ENCODE measurements at regions not wholly inside any gene's neighbourhood (a gene's known extent, or its start where the extent isn't known, plus 50 kb on each side); places are given as distances from the start of the nearest gene placed in this dataset.

DNA sequence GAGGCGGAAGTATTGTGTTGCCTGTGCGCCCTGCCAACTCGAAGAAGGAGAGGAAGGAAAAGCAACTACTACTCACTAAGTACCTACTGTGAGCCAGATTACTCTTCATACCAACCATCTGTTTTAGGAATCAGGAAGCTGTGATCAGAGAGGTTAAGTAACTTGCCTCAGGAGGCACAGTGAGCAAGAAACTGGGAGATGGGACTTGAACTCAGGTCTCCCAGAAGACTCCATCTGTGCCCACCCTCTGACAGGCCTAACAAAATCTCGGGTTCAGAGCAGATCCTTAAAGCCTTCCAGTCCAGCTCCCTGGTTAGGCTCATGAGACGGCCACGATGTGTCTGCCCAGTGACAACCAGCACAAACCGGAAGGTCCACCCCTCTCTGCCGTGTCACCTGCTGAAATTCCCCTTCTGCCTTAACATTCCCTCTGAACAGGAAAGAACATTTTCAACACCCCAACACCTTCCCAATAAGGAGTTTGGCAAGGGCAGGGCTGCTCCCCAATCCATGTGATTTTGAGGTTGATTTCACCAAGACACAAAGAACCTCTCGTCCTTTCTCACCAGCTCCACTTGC lies 230.1 kb downstream of the TOMM20 start (continued):
- TF ChIP-seq, protein P1, sequence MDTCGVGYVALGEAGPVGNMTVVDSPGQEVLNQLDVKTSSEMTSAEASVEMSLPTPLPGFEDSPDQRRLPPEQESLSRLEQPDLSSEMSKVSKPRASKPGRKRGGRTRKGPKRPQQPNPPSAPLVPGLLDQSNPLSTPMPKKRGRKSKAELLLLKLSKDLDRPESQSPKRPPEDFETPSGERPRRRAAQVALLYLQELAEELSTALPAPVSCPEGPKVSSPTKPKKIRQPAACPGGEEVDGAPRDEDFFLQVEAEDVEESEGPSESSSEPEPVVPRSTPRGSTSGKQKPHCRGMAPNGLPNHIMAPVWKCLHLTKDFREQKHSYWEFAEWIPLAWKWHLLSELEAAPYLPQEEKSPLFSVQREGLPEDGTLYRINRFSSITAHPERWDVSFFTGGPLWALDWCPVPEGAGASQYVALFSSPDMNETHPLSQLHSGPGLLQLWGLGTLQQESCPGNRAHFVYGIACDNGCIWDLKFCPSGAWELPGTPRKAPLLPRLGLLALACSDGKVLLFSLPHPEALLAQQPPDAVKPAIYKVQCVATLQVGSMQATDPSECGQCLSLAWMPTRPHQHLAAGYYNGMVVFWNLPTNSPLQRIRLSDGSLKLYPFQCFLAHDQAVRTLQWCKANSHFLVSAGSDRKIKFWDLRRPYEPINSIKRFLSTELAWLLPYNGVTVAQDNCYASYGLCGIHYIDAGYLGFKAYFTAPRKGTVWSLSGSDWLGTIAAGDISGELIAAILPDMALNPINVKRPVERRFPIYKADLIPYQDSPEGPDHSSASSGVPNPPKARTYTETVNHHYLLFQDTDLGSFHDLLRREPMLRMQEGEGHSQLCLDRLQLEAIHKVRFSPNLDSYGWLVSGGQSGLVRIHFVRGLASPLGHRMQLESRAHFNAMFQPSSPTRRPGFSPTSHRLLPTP (IDR thresholded peaks at IDR 0.05; ENCODE audit: borderline replicate concordance, extremely low read depth, insufficient read length) = no peak

DNA sequence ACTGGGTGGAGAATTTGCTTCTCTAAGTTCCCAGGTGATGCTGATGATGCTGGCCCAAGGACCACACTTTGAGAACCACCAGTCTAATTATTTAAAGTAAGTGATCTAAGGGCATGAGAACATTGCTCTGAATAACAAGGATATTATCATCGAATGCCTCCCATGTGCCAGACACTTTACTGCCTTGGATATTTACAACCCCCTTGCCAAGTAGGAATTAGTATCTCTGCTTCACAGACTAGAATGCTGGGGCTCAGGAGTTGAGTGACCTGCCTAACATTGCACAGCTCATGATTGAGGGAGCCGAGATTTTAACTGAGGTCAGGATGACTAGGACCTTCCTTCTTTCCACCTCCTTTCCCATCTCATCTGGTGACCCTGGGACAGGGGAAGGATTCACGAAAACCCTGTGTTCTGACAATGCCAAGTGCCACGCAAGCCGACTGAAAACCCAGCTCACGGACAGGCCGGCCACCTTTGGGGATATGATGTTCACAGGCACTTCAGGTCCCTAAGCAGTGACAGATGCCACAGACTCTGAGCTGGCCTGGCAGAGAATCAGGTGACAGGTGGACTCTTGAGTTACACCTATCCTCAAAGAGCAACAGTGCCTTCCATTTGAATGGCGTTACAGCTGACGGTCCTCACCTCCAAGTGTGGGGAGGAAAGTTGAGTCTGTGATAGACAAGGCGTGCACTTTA lies 230.7 kb downstream of the TOMM20 start:
- no peak for FAIRE-seq
- intact Hi-C loops (cut with micrococcal nuclease) = no loop called here
- in situ Hi-C loops (cut with MboI) = no loop called here
- TF ChIP-seq ETV6 (IDR thresholded peaks at IDR 0.05; ENCODE audit: borderline replicate concordance in 1 of 2, low read depth in 2 of 2, low read length in 1 of 2) (no peak), ETV6 (CRISPR knock-in tag; IDR thresholded peaks at IDR 0.05; ENCODE audit: borderline replicate concordance) (no peak), ZSCAN29 (IDR thresholded peaks at IDR 0.05) (no peak), ZNF197 (CRISPR knock-in tag; IDR thresholded peaks at IDR 0.05; ENCODE audit: low read depth) (no peak), MEIS2 (IDR thresholded peaks at IDR 0.05; ENCODE audit: partially characterized antibody) (no peak), ZNF224 (CRISPR knock-in tag; IDR thresholded peaks at IDR 0.05) (no peak), ATF7 (IDR thresholded peaks at IDR 0.05) (no peak), GABPA (tag; conservative IDR thresholded peaks at IDR 0.05; ENCODE audit: low read depth) (no peak), STAT5A (IDR thresholded peaks at IDR 0.05; ENCODE audit: borderline replicate concordance, low read length) (no peak), ZNF274 (IDR thresholded peaks at IDR 0.05; ENCODE audit: borderline replicate concordance, low read depth, low read length) (no peak)
- TF ChIP-seq, protein P2, sequence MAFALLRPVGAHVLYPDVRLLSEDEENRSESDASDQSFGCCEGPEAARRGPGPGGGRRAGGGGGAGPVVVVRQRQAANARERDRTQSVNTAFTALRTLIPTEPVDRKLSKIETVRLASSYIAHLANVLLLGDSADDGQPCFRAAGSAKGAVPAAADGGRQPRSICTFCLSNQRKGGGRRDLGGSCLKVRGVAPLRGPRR (CRISPR knock-in tag; IDR thresholded peaks at IDR 0.05) = no peak
- TF ChIP-seq, protein P3, sequence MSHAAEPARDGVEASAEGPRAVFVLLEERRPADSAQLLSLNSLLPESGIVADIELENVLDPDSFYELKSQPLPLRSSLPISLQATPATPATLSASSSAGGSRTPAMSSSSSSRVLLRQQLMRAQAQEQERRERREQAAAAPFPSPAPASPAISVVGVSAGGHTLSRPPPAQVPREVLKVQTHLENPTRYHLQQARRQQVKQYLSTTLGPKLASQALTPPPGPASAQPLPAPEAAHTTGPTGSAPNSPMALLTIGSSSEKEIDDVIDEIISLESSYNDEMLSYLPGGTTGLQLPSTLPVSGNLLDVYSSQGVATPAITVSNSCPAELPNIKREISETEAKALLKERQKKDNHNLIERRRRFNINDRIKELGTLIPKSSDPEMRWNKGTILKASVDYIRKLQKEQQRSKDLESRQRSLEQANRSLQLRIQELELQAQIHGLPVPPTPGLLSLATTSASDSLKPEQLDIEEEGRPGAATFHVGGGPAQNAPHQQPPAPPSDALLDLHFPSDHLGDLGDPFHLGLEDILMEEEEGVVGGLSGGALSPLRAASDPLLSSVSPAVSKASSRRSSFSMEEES (CRISPR knock-in tag; IDR thresholded peaks at IDR 0.05) = no peak
- TF ChIP-seq, protein P4, sequence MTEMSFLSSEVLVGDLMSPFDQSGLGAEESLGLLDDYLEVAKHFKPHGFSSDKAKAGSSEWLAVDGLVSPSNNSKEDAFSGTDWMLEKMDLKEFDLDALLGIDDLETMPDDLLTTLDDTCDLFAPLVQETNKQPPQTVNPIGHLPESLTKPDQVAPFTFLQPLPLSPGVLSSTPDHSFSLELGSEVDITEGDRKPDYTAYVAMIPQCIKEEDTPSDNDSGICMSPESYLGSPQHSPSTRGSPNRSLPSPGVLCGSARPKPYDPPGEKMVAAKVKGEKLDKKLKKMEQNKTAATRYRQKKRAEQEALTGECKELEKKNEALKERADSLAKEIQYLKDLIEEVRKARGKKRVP (CRISPR knock-in tag; IDR thresholded peaks at IDR 0.05) = no peak

More for the DNA sequence above, 230.7 kb downstream of the TOMM20 start:
- Histone ChIP-seq H3K79me2 (ENCODE audit: control insufficient read depth, insufficient read depth, low read length) (no peaks in the 10 kb centered on the region), H3K27ac (ENCODE audit: extremely low read depth, low read depth, low read length) (no peak overlapping the region), H2AFZ (ENCODE audit: low read depth, low read length) (no peak overlapping the region), H3K4me1 (replicated peaks in 1 of 2; ENCODE audit: control insufficient read depth in 2 of 2, insufficient read depth in 2 of 2, low read length in 2 of 2) (peaks cover 9 to 37% of the 10 kb centered on the region in 2 experiments; a peak in 4 of 5 replicates), H3K4me3 (no peak overlapping the region), H3K9me1 (ENCODE audit: control insufficient read depth, insufficient read depth, low read length) (no peaks in the 10 kb centered on the region), H4K20me1 (replicated peaks; ENCODE audit: control insufficient read depth, insufficient read depth, low read length) (no peaks in the 10 kb centered on the region), H3K27me3 (ENCODE audit: control insufficient read depth in 2 of 2, insufficient read depth in 2 of 2, low read length in 2 of 2) (no peaks in the 10 kb centered on the region; a peak in 1 of 5 replicates), H3K9ac (ENCODE audit: insufficient read depth in 1 of 2, low read depth in 2 of 2, low read length in 2 of 2) (no peak overlapping the region), H3K9me3 (replicated peaks; ENCODE audit: control insufficient read depth, insufficient read depth, low read depth, low read length) (no peaks in the 10 kb centered on the region), H3K36me3 (ENCODE audit: control insufficient read depth, insufficient read depth, low read length) (no peaks in the 10 kb centered on the region), H3K4me2 (ENCODE audit: insufficient read depth, low read length) (no peak overlapping the region)
- BruUV-seq (replicated peaks) = no TSS peak
- DNase-seq (ENCODE audit: extremely low read depth in 1 of 4, low spot score in 3 of 4) (no peak), ATAC-seq (no peak)
- POLR2A ChIA-PET = interaction anchor here (0.7 to 1.5 kb wide), 2 partner anchors 9 to 59 kb away, joined by 4 read pairs; no protein-coding TSS in a partner anchor
- WGBS (ENCODE audit: insufficient coverage, low coverage, missing lambda C conversion rate) = 72% methylated on average over 10 of the region's 10 CpGs
- CTCF ChIA-PET (ENCODE audit: low intra/inter-chr PET ratio) = no interaction called here

Data from K562 (cell line).